Hippocampal formation (tissue), 2 donors: ENCODE measurements at regions not wholly inside any gene's neighbourhood (a gene's known extent, or its start where the extent isn't known, plus 50 kb on each side); places are given as distances from the start of the nearest gene placed in this dataset.
"Not testable (repeated sequence)": the region's sequence is repeated elsewhere in the genome, so short reads cannot be mapped to it uniquely, and the experiment has no call there.

ENCODE experiments used
- DNase-seq, 2 donors: peaks; one replicate each; lab custom pipeline; 2025; lab: John Stamatoyannopoulos, UW

GRCh38 chr10:26355241-26355640, 82.9 kb upstream of the APBB1IP start:
- DNase-seq = no peak

DNA sequence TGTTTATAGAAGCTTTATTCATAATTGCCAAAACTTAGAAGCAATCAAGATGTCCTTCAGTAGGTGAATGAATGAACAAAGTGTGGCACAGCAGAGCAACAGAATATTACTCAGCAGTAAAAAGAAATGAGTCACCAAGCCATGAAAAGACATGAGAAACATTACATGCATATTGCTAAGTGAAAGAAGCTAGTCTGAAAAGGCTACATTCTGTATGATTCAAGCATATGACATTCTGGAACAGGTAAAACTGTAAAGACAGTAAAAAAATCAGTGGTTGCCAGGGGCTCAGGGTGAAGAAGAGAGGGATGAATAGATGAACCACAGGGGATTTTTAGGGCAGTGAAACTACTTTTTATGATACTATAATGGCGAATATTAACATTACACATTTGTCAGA, 80.9 kb upstream of the APBB1IP start:
- no peak for DNase-seq

DNA sequence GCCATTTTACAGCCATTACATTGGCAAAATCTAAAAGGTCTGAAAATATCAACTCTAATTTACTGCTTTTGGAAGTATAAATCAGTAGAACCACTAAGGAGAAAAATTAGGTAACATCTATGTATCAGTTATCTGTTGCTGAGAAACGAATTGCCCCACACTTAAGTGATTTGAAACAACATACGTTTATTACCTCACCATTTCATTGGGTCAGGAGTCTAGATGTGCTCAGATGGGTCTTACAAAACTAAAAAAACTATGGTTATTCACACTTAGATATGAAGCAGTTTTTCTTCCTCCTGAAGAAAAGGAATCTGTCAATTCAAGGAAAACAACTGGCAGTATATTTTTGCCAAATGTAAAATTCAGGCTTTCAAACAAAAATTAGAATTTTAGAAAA, 80.1 kb upstream of the APBB1IP start:
- DNase-seq = no peak

DNA sequence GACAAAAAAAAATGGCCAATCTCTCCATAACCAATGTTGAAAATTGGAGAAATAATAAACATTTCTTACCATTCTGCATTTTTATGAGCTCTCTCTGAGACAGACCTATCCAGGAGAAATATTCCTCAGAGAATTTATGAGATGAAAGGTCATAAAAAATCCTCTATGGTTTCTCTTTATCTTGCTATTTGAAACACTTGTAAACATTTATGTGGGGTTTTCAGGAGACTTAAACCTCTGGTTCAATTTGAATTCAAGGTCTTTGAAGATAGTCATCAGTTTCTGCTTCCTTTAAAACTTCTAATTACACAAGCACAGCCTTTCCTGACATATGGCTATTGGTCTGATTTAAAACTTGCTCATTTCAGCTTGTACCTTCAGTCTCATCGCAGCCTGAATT, 78.5 kb upstream of the APBB1IP start:
- no peak for DNase-seq

- no peak for DNase-seq
Measured at GRCh38 chr10:26361351-26361750, 76.8 kb upstream of the APBB1IP start.

DNA sequence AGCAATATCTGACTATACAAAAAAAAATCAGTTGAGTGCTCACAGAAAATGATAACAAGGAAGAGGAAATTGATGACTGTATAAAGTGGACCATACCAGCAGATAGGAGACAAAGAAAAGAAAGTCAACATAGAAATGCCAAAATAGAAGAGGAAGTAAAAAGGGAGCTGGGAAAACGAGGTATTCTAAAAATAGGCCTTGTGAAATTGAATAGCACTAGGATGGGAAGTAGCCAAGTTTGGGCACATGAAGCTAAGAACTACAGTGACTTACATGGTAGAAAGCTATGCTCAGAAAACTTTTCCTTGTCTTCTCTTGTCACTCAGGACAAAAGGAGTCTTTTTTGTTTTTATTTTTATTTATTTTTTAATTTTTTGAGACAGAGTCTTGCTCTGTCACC, 76.2 kb upstream of the APBB1IP start:
- DNase-seq = no peak

DNA sequence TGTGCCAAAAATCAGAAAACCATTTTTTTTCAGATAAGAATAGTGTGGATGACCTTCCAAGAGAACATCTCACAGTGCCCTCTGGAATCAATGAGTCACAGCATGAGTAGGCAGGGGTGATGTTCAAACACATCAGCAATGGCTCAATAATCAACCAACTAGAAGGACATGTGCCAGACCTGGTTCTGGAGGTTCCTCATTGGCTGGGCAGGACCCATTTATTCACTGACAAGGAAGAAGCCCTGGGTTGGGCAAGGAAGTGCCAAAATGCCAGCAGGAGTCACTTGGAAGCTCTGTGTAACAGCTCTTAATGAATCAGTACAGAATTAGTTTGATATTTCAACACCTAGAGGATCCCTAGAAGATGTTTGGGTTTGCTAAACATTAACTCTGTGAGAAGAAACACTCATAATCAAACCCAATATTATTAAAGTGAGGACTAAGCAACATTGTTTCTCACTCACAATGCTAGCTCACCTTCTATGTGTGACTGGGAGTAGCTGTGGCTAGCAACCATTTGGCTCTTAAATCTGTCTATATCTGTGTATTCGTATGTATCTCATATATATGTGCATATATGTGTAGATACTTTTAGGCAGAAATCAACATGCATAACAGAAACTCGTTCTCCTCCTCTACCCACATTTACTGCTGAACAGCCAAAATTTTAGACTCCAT, 72.3 kb upstream of the APBB1IP start:
- DNase-seq = no peak

GRCh38 chr10:26367035-26367434, 71.1 kb upstream of the APBB1IP start:
- not testable (repeated sequence) for DNase-seq

GRCh38 chr10:26367771-26368170, 70.4 kb upstream of the APBB1IP start:
- no peak for DNase-seq

- no peak for DNase-seq
Measured at GRCh38 chr10:26368463-26368862, 69.7 kb upstream of the APBB1IP start.

GRCh38 chr10:26372513-26373354, 65.4 kb upstream of the APBB1IP start:
- DNase-seq = no peak

- peak in 1 of 2 donors; percentile 30 for DNase-seq
Measured at GRCh38 chr10:26374426-26374825, 63.7 kb upstream of the APBB1IP start.

DNA sequence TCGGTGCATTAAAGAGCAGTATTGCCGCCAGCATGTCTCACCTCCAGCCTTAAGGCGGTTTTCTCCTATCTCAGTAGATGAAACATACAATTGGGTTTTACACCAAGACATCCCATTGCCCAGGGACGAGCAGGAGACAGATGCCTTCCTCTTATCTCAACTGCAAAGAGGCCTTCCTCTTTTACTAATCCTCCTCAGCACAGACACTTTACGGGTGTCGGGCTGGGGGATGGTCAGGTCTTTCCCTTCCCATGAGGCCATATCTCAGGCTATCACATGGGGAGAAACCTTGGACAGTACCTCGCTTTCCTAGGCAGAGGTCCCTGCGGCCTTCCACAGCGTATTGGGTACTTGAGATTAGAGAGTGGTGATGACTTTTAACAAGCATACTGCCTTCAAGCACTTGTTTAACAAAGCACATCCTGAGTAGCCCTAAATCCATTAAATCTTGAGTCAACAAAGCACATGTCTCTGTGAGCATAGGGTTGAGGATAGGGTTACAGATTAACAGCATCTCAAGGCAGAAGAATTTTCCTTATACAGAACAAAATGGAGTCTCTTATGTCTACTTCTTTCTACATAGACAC, 60.8 kb upstream of the APBB1IP start:
- DNase-seq = not testable (repeated sequence)

DNA sequence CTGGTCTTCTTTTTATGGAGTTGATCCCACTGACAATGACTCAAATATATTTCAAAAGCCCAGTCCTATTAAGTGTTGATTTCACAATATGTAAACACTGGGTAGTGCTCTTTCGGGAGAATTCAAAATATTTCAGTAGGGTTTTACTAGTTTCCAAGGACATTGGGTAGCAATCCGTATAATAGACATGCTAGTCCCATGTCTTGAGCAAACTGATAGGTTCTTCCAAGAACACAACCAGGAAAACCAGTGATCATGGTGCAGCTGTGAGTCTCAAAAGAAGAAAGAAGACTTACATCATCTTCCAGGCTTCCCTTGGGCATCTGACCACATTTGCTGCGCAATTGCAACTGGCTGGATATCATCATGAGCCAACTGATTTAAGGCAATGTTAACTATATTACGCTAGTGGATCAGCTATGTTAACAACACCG, 59.3 kb upstream of the APBB1IP start:
- no peak for DNase-seq

DNA sequence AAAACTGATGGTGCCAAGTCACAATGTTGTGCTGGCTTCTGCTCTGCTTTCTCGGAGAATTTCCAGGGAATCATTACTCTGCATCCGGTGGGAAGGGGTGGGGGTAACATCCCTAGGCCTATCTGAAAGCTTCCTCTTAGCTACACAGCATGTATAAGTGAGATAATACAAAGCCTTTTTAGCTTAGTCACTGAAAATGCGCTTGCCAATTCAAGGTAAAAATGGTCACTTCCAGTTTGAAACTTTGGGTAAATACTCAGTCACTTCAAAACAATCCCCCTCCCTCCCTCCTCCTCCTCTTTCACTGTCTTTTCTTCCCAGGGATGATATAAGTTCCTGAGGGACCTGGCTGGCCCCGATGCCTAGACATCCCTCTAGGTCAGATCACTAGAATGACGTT, 57.3 kb upstream of the APBB1IP start:
- DNase-seq = no peak

DNA sequence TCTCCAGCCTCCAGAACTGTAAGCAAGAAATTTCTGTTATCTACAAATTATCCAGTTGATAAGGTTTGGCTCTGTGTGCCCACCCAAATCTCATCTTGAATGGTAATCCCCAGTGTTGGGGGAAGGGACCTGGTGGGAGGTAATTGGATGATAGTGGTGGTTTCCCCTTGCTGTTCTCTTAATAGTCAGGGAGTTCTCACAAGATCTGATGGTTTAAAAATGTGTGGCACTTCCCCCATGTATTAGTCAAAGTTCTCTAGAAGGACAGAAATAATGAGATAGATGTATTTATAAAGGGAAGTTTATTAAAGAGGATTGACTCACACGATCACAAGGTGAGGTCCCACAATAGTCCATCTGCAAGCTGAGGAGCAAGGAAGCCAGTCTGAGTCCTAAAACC, 56.2 kb upstream of the APBB1IP start:
- DNase-seq = no peak

DNA sequence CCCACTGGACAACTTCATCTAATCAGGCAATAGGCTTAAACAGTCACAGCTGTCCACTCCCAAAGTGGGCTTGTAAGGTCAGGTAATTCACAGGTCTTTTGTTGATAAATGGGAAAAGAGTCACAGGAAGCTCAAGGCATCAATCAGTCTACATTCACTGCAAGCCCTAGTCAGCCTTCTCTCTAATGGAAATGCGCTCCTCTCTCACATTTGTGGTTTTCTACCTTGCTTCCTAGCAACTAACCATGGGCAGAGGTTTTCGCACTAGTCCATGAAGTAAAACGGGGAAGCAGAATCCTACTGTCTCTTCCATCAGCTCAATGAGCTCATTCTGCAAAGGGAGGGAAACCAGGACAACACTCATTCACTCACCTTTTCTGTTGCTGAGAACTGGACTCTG, 53.5 kb upstream of the APBB1IP start:
- no peak for DNase-seq

DNA sequence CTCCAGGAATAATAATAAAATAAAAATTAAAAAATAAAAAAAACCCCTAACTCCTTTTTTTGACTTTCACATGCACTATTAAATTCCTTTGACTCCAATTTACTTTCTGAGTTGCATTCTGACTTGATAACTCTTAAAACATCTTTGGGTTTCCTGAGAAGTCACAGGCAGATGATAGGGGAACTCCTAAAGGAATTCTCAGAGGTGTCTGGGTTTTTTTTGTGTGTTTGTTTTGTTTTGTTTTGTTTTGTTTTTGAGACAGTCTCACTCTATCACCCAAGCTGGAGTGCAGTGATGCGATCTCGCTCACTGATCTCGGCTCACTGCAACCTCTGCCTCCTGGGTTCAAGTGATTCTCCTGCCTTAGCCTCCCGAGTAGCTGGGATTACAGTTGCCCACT, 52.7 kb upstream of the APBB1IP start:
- DNase-seq = no peak

DNA sequence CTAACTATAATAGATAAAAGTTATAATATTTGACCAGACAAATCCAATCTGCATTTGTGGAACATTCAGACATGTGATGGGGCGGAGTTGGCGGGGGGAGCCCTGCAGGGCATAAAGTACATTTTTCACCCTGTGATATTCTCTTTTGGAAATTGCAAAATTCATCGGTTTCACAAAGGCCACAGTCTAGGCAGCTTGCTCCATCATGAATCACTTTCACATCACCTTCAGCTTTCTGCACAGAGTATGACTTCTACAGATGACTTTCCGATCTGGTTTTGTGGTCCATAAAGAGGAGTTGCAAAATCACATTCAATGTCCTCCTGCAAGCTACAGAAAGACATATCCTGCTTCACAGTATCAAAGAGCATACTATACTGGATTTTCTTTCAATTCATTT, 51.4 kb upstream of the APBB1IP start:
- DNase-seq = no peak
